GM13976 (cell line): ENCODE measurements at regions not wholly inside any gene's neighbourhood (a gene's known extent, or its start where the extent isn't known, plus 50 kb on each side); places are given as distances from the start of the nearest gene placed in this dataset.

ENCODE experiments used
- DNase-seq: peaks from one replicate; pipeline ENCODE4 v3.0.0; 2012; ENCODE audit warnings: low spot score
- in situ Hi-C: fragments of 300-500 bp; cut with MboI; formaldehyde crosslinking; loops from one replicate; pipeline ENCODE4 v1.12.0; 2022; ENCODE audit warnings: low sequenced_read_pairs, mixed read lengths, inconsistent platforms; ENCODE audit not compliant: unreplicated experiment
- TF ChIP-seq, protein P1 (sequence below): IDR thresholded peaks from 2 replicates; pipeline ENCODE4 v1.5.1; 2012; ENCODE audit warnings: borderline replicate concordance, mild to moderate bottlenecking; ENCODE audit not compliant: insufficient read depth; ENCODE audit errors: extremely low read depth, missing control alignments, control extremely low read depth

DNA sequence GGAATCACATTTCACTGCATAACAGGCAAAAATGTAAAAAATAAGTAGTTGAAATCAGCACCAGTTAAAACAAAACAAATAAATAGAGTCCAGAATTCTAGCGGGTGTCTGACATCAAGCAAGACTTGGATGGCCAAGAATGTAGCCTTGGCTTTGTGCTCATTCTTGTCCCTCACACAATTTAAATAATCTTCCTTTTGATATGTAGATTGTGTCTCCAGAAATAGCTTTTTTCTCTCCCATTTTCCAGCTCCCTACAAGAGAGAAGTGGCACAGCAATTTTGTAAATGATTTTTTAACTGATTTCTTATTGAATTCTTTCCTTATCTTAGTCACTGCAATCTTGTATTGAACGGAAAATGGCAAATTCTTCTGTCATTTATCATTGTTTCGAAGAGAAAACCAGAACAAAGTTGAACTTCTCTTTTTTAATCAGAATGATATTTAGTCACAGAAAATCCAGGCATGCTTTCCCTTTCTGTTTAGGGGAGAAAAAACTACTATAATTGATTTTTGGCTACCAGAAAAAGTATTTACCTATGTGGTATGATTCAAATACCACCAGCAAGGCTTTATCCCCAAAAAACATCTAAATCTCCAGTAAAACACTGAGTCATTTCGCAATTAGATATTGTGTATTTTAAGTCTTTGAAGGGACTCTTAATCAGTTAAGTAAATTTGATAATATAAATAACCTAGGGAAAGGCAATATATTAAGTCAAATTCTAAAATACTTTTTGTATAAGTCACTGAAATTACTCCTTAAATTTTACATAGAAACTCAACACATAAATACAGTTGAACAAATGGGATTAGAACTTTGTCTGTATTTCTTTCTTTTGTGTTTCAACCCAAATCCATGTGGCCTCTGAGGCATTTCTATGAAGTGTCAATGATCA is 481.7 kb downstream of the GBE1 start:
- in situ Hi-C loops: no loop called here
- DNase-seq: no peak
- TF ChIP-seq, protein P1, sequence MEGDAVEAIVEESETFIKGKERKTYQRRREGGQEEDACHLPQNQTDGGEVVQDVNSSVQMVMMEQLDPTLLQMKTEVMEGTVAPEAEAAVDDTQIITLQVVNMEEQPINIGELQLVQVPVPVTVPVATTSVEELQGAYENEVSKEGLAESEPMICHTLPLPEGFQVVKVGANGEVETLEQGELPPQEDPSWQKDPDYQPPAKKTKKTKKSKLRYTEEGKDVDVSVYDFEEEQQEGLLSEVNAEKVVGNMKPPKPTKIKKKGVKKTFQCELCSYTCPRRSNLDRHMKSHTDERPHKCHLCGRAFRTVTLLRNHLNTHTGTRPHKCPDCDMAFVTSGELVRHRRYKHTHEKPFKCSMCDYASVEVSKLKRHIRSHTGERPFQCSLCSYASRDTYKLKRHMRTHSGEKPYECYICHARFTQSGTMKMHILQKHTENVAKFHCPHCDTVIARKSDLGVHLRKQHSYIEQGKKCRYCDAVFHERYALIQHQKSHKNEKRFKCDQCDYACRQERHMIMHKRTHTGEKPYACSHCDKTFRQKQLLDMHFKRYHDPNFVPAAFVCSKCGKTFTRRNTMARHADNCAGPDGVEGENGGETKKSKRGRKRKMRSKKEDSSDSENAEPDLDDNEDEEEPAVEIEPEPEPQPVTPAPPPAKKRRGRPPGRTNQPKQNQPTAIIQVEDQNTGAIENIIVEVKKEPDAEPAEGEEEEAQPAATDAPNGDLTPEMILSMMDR: no peak

DNA sequence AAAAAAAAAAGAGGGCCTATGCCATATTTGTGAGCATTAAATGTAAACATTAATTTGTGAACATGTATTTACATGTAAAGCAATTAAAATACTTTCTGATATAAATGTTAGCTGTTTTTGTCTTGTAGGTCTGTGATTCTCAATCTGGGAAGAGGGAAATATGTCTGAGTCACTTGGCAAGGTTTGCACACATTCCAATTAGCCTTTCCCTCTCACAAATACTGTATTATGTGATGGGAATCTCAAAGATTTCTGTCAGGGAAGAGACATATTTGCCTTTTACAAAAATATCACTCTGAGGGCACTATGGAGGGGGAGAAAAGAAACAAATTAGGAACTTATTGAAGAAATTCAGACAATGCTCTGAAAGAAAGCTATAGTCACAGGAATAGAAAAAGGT is 483.6 kb downstream of the GBE1 start:
- TF ChIP-seq, protein P1: no peak
- in situ Hi-C loops: no loop called here
- no peak for DNase-seq

DNA sequence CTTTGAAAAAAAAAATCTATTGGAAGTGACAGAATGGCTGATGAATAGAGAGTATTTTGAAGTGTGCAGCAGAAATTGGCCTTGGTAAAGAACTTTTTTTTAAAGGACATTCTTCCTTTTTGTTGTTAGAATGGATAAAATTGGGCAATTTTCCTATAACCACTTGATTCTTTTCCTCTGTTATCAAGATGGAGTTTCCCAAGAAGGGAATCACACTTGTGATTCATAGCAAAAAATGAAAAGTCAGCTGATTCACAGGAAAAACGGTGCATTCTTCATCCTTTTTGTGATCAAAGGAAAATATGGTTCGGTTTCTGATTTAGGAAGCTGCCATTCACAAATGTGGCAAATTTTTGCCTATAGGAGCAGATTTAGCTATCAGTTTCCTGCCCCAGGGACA is 486.8 kb downstream of the GBE1 start:
- TF ChIP-seq, protein P1: no peak
- in situ Hi-C loops: no loop called here
- DNase-seq: no peak

DNA sequence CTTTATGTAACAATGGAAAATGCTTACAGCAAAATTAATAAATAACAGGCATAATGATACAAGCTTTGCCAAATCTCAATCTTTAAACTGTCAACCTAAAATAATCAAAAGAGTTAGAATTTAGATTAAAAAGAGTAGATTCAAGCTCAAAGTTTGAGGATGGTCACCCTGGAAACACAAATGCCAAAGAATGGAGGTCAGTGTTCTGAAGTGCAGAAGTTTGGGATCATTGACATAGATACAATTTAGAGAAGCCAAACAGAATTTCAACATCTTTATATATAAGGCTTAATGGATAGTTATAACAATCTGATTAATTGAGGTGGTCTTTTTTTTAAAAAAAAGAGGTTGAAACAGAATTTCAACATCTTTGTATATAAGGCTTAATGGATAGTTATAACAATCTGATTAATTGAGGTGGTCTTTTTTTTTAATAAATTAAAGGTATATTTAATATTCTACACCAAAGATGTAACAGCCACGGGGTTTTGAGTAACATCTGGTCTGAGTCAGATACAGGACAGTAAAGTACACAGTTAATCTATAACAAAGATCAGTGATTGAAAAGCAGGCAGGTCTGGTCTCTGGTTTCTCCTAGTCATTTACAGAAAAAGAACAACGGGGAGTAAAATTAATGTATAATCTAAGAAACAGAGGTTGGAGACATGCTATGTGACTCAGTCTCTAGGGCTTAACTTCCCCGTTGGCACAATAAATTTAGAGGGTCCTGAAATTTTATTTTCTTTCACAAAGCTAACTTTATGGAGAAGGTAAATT is 490.7 kb downstream of the GBE1 start:
- no peak for DNase-seq
- TF ChIP-seq, protein P1: no peak
- in situ Hi-C loops: no loop called here

DNA sequence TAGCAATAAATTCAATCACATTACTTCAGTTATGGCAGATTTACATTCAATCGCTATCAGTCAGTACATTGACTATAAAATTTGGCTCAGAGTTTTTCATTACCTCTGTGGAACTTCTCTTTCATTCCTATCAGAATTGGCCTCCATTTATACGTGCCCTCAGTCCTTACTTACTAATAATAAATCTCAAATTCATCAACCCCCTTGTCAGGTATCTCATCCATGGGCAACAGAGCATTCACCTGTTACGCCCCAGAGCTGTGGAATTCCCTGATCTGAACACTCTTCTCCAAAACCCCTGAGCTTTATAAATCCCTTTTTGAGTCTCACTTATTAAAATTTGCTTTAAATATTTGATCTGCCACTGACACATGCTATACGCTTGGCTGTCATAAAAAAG is 492.9 kb downstream of the GBE1 start:
- in situ Hi-C loops: no loop called here
- no peak for DNase-seq
- TF ChIP-seq, protein P1: no peak

DNA sequence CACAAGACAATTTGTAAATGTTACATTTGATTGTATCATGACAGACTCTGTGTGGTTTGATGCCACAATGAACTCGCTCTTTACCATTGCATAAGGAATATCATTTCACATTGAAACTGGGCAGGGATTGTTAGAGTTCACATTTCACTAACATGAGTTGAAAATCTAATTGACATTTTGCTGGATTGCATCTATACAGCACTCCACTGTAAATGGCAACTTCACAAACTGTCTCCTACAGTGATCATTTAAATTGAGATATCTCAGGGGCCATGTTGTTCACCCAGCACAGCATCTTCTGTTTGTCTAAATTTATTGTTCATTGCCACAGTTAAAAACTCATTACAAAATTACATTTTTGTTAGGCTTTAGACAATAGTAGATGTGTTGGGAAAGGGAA is 499.4 kb downstream of the GBE1 start:
- DNase-seq: no peak
- in situ Hi-C loops: no loop called here
- TF ChIP-seq, protein P1: no peak
